Neural cell (in vitro differentiated cells): ENCODE measurements at regions not wholly inside any gene's neighbourhood (a gene's known extent, or its start where the extent isn't known, plus 50 kb on each side); places are given as distances from the start of the nearest gene placed in this dataset.

ENCODE experiments used
- H2AFZ ChIP-seq: fragments of 200-600, 300-800 bp; sonication (generic), shearing (Covaris generic); 2 replicates; pipeline ENCODE4 v1.6.0; 2014; ENCODE audit warnings: low read depth, mild to moderate bottlenecking, antibody characterized with exemption, low read length, moderate library complexity
- H3F3A ChIP-seq: fragments of 200-600 bp; shearing (Covaris generic); 2 replicates; pipeline ENCODE4 v1.6.1; 2016; ENCODE audit warnings: mild to moderate bottlenecking, moderate library complexity, mixed read lengths, antibody characterized with exemption, low read length; ENCODE audit not compliant: insufficient read depth, poor library complexity, severe bottlenecking
- H3K27ac ChIP-seq: fragments of 200-600, 300-800 bp; sonication (generic), shearing (Covaris generic); 2 replicates; pipeline ENCODE4 v1.5.1; 2014; ENCODE audit warnings: mild to moderate bottlenecking, low read length, moderate library complexity
- H3K27me3 ChIP-seq: fragments of 300-800, 200-600 bp; sonication (generic), shearing (Covaris generic); 2 replicates; pipeline ENCODE4 v1.6.0; 2014; ENCODE audit warnings: mild to moderate bottlenecking, low read depth, low read length, moderate library complexity; ENCODE audit not compliant: insufficient read depth
- H3K36me3 ChIP-seq: fragments of 300-800, 200-600 bp; sonication (generic), shearing (Covaris generic); 2 replicates; pipeline ENCODE4 v1.5.1; 2014; ENCODE audit warnings: mild to moderate bottlenecking, antibody characterized with exemption, low read length, moderate library complexity; ENCODE audit not compliant: insufficient read depth
- H3K4me2 ChIP-seq: fragments of 300-800, 200-600 bp; sonication (generic), shearing (Covaris generic); 2 replicates; pipeline ENCODE4 v1.6.0; 2014; ENCODE audit warnings: mild to moderate bottlenecking, low read length
- H3K4me3 ChIP-seq: fragments of 300-800, 200-600 bp; sonication (generic), shearing (Covaris generic); 2 replicates; pipeline ENCODE4 v1.5.1; 2014; ENCODE audit warnings: mild to moderate bottlenecking, low read length, moderate library complexity
- H3K79me2 ChIP-seq: fragments of 200-600 bp; shearing (Covaris generic); replicated peaks from 2 replicates; pipeline ENCODE4 v1.6.0; 2014; ENCODE audit warnings: mild to moderate bottlenecking, low read length, moderate library complexity; ENCODE audit not compliant: insufficient read depth
- H3K9ac ChIP-seq: fragments of 300-800, 200-600 bp; sonication (generic), shearing (Covaris generic); 2 replicates; pipeline ENCODE4 v1.6.1; 2016; ENCODE audit warnings: mild to moderate bottlenecking, low read length, mixed read lengths
- H3K9me2 ChIP-seq: fragments of 200-600 bp; shearing (Covaris generic); 2 replicates; pipeline ENCODE4 v1.6.1; 2016; ENCODE audit warnings: mild to moderate bottlenecking, low read length, mixed read lengths; ENCODE audit not compliant: insufficient read depth
- H3K9me3 ChIP-seq: fragments of 200-600, 300-800 bp; sonication (generic), shearing (Covaris generic); 2 replicates; pipeline ENCODE4 v1.6.1; 2016; ENCODE audit warnings: mild to moderate bottlenecking, mixed run types, low read length, moderate library complexity, mixed read lengths
- H4K20me1 ChIP-seq: fragments of 200-600 bp; shearing (Covaris generic); 2 replicates; pipeline ENCODE4 v1.6.1; 2016; ENCODE audit warnings: mild to moderate bottlenecking, mixed run types; ENCODE audit not compliant: insufficient read depth
- EP300 ChIP-seq: fragments of 450-650 bp; conservative IDR thresholded peaks from 2 replicates; pipeline ENCODE4 v1.6.1; 2014; ENCODE audit warnings: antibody characterized with exemption, mild to moderate bottlenecking, moderate library complexity; ENCODE audit not compliant: poor library complexity, severe bottlenecking
- EZH2 ChIP-seq: fragments of 200-600, 300-800 bp; shearing (Covaris generic), sonication (generic); IDR thresholded peaks from 2 replicates; pipeline ENCODE4 v1.6.1; 2014; ENCODE audit warnings: antibody characterized with exemption, low read length, borderline replicate concordance, mild to moderate bottlenecking; ENCODE audit not compliant: insufficient read depth, poor library complexity, severe bottlenecking
- MXI1 ChIP-seq: fragments of 450-650 bp; conservative IDR thresholded peaks from 2 replicates; pipeline ENCODE4 v1.6.1; 2014; ENCODE audit warnings: antibody characterized with exemption, mild to moderate bottlenecking; ENCODE audit not compliant: poor library complexity, severe bottlenecking
- POLR2AphosphoS5 ChIP-seq: IDR thresholded peaks from 2 replicates; pipeline ENCODE4 v1.6.1; 2012
- RAD21 ChIP-seq: fragments of 450-650 bp; conservative IDR thresholded peaks from 2 replicates; pipeline ENCODE4 v1.6.1; 2014; ENCODE audit warnings: antibody characterized with exemption, mild to moderate bottlenecking, moderate library complexity
- REST ChIP-seq: IDR thresholded peaks from 2 replicates; pipeline ENCODE4 v1.6.1; 2012; ENCODE audit warnings: borderline replicate concordance
- SMC3 ChIP-seq: fragments of 450-650 bp; conservative IDR thresholded peaks from 2 replicates; pipeline ENCODE4 v1.6.1; 2014; ENCODE audit warnings: antibody characterized with exemption, mild to moderate bottlenecking, moderate library complexity; ENCODE audit not compliant: poor library complexity
- TAF1 ChIP-seq: IDR thresholded peaks from 2 replicates; pipeline ENCODE4 v1.6.1; 2012; ENCODE audit warnings: low read depth
- TF ChIP-seq, protein P1 (sequence below): fragments of 450-650 bp; IDR thresholded peaks from 2 replicates; pipeline ENCODE4 v1.5.1; 2014; ENCODE audit warnings: antibody characterized with exemption, mild to moderate bottlenecking, moderate library complexity; ENCODE audit not compliant: poor library complexity, severe bottlenecking

- no peak overlapping the region for H3K4me2 ChIP-seq
- no peak overlapping the region for H2AFZ ChIP-seq
- H3K79me2 ChIP-seq = no peaks in the 10 kb centered on the region
- H3K9ac ChIP-seq = no peak overlapping the region
- no peak overlapping the region for H3K27ac ChIP-seq
- no peaks in the 10 kb centered on the region for H3K36me3 ChIP-seq
- H4K20me1 ChIP-seq = no peaks in the 10 kb centered on the region
- H3K9me3 ChIP-seq = no peaks in the 10 kb centered on the region
- no peaks in the 10 kb centered on the region for H3K9me2 ChIP-seq
- no peaks in the 10 kb centered on the region for H3K27me3 ChIP-seq
- no peak overlapping the region for H3K4me3 ChIP-seq
- TF ChIP-seq SMC3 = no peak
- no peak for TF ChIP-seq REST
- no peak for TF ChIP-seq TAF1
- TF ChIP-seq RAD21 = no peak
- no peak for TF ChIP-seq MXI1
- TF ChIP-seq POLR2AphosphoS5 = no peak
- no peak for TF ChIP-seq EP300
- TF ChIP-seq, protein P1, sequence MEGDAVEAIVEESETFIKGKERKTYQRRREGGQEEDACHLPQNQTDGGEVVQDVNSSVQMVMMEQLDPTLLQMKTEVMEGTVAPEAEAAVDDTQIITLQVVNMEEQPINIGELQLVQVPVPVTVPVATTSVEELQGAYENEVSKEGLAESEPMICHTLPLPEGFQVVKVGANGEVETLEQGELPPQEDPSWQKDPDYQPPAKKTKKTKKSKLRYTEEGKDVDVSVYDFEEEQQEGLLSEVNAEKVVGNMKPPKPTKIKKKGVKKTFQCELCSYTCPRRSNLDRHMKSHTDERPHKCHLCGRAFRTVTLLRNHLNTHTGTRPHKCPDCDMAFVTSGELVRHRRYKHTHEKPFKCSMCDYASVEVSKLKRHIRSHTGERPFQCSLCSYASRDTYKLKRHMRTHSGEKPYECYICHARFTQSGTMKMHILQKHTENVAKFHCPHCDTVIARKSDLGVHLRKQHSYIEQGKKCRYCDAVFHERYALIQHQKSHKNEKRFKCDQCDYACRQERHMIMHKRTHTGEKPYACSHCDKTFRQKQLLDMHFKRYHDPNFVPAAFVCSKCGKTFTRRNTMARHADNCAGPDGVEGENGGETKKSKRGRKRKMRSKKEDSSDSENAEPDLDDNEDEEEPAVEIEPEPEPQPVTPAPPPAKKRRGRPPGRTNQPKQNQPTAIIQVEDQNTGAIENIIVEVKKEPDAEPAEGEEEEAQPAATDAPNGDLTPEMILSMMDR = no peak
- no peak for TF ChIP-seq EZH2
- H3F3A ChIP-seq = no peaks in the 10 kb centered on the region
Measured at GRCh38 chr12:17802657-17803641, 287.0 kb downstream of the RERGL start.

- H3K4me3 ChIP-seq = no peak overlapping the region
- H3K36me3 ChIP-seq = no peaks in the 10 kb centered on the region
- no peaks in the 10 kb centered on the region for H3K79me2 ChIP-seq
- no peaks in the 10 kb centered on the region for H3F3A ChIP-seq
- no peak overlapping the region for H3K4me2 ChIP-seq
- H3K27ac ChIP-seq = no peak overlapping the region
- H3K9ac ChIP-seq = no peak overlapping the region
- H3K9me2 ChIP-seq = no peaks in the 10 kb centered on the region
- H3K27me3 ChIP-seq = no peaks in the 10 kb centered on the region
- no peaks in the 10 kb centered on the region for H3K9me3 ChIP-seq
- no peaks in the 10 kb centered on the region for H4K20me1 ChIP-seq
- TF ChIP-seq REST (no peak), POLR2AphosphoS5 (no peak), TAF1 (no peak), RAD21 (no peak), MXI1 (no peak), EZH2 (no peak), EP300 (no peak), SMC3 (no peak)
- TF ChIP-seq, protein P1 = no peak
- H2AFZ ChIP-seq = no peak overlapping the region
Measured at GRCh38 chr12:17793854-17794253, 296.1 kb downstream of the RERGL start.
